Panc1 (cell line): ENCODE measurements at regions not wholly inside any gene's neighbourhood (a gene's known extent, or its start where the extent isn't known, plus 50 kb on each side); places are given as distances from the start of the nearest gene placed in this dataset.

Experiments used
- POLR2AphosphoS5 ChIP-seq: IDR thresholded peaks from 2 replicates; pipeline ENCODE4 v1.6.1; 2012; ENCODE audit warnings: mild to moderate bottlenecking, low read depth, low read length, moderate library complexity
- SIN3A ChIP-seq: IDR thresholded peaks from 2 replicates; pipeline ENCODE4 v1.6.1; 2012; ENCODE audit warnings: low read depth, mild to moderate bottlenecking, low read length, moderate library complexity, borderline replicate concordance; ENCODE audit not compliant: insufficient read depth
- TF ChIP-seq, protein P1 (sequence below): fragments of 450-650 bp; IDR thresholded peaks from 2 replicates; pipeline ENCODE4 v1.5.1; 2017; ENCODE audit warnings: mild to moderate bottlenecking

- no peak for TF ChIP-seq SIN3A
- TF ChIP-seq, protein P1, sequence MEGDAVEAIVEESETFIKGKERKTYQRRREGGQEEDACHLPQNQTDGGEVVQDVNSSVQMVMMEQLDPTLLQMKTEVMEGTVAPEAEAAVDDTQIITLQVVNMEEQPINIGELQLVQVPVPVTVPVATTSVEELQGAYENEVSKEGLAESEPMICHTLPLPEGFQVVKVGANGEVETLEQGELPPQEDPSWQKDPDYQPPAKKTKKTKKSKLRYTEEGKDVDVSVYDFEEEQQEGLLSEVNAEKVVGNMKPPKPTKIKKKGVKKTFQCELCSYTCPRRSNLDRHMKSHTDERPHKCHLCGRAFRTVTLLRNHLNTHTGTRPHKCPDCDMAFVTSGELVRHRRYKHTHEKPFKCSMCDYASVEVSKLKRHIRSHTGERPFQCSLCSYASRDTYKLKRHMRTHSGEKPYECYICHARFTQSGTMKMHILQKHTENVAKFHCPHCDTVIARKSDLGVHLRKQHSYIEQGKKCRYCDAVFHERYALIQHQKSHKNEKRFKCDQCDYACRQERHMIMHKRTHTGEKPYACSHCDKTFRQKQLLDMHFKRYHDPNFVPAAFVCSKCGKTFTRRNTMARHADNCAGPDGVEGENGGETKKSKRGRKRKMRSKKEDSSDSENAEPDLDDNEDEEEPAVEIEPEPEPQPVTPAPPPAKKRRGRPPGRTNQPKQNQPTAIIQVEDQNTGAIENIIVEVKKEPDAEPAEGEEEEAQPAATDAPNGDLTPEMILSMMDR = no peak
- TF ChIP-seq POLR2AphosphoS5 = no peak
Observed at GRCh38 chr10:65816536-65816935, 1109.3 kb upstream of the LRRTM3 start.
